ENCODE measurements at regions not wholly inside any gene's neighbourhood (a gene's known extent, or its start where the extent isn't known, plus 50 kb on each side); places are given as distances from the start of the nearest gene placed in this dataset.

- no peaks in the 10 kb centered on the region for H3K9me3 ChIP-seq (ENCODE audit: control insufficient read depth, insufficient read depth, low read length)
- H3K9ac ChIP-seq (ENCODE audit: low read depth, low read length), result no peak overlapping the region
- H3K36me3 ChIP-seq (ENCODE audit: insufficient read depth, low read length), result no peaks in the 10 kb centered on the region
- no peaks in the 10 kb centered on the region for H3K4me1 ChIP-seq (ENCODE audit: insufficient read depth, low read length)
Measured at GRCh38 chr6:25178336-25179035, 100.7 kb upstream of the CARMIL1 start.

- H3K4me1 ChIP-seq (ENCODE audit: insufficient read depth, low read length), result no peaks in the 10 kb centered on the region
- no peaks in the 10 kb centered on the region for H3K9me3 ChIP-seq (ENCODE audit: control insufficient read depth, insufficient read depth, low read length)
- H3K36me3 ChIP-seq (ENCODE audit: insufficient read depth, low read length), result no peaks in the 10 kb centered on the region
- H3K9ac ChIP-seq (ENCODE audit: low read depth, low read length), result no peak overlapping the region
Measured at GRCh38 chr6:25179051-25179778, 100.0 kb upstream of the CARMIL1 start.

- H3K36me3 ChIP-seq (ENCODE audit: insufficient read depth, low read length), result no peaks in the 10 kb centered on the region
- no peaks in the 10 kb centered on the region for H3K9me3 ChIP-seq (ENCODE audit: control insufficient read depth, insufficient read depth, low read length)
- no peak overlapping the region for H3K9ac ChIP-seq (ENCODE audit: low read depth, low read length)
- no peaks in the 10 kb centered on the region for H3K4me1 ChIP-seq (ENCODE audit: insufficient read depth, low read length)
Measured at GRCh38 chr6:25180630-25181349, 98.4 kb upstream of the CARMIL1 start.

GRCh38 chr6:25181350-25181724 is 97.8 kb upstream of the CARMIL1 start:
- Histone ChIP-seq H3K36me3 (ENCODE audit: insufficient read depth, low read length) (no peaks in the 10 kb centered on the region), H3K9me3 (ENCODE audit: control insufficient read depth, insufficient read depth, low read length) (no peaks in the 10 kb centered on the region)

GRCh38 chr6:25181923-25182322 is 97.3 kb upstream of the CARMIL1 start:
- no peak overlapping the region for H3K9ac ChIP-seq (ENCODE audit: low read depth, low read length)

More at GRCh38 chr6:25181350-25181724, 97.8 kb upstream of the CARMIL1 start:
- H3K4me1 ChIP-seq (ENCODE audit: insufficient read depth, low read length), result no peaks in the 10 kb centered on the region
- H3K9ac ChIP-seq (ENCODE audit: low read depth, low read length), result no peak overlapping the region

GRCh38 chr6:25186919-25187318 is 92.3 kb upstream of the CARMIL1 start:
- Histone ChIP-seq H3K36me3 (ENCODE audit: insufficient read depth, low read length) (no peaks in the 10 kb centered on the region), H3K4me1 (ENCODE audit: insufficient read depth, low read length) (no peaks in the 10 kb centered on the region), H3K9ac (ENCODE audit: low read depth, low read length) (no peak overlapping the region), H3K9me3 (ENCODE audit: control insufficient read depth, insufficient read depth, low read length) (no peaks in the 10 kb centered on the region)

More at GRCh38 chr6:25181923-25182322, 97.3 kb upstream of the CARMIL1 start:
- no peaks in the 10 kb centered on the region for H3K9me3 ChIP-seq (ENCODE audit: control insufficient read depth, insufficient read depth, low read length)
- no peaks in the 10 kb centered on the region for H3K36me3 ChIP-seq (ENCODE audit: insufficient read depth, low read length)
- no peaks in the 10 kb centered on the region for H3K4me1 ChIP-seq (ENCODE audit: insufficient read depth, low read length)

- H3K4me1 ChIP-seq (ENCODE audit: insufficient read depth, low read length), result no peaks in the 10 kb centered on the region
- no peaks in the 10 kb centered on the region for H3K36me3 ChIP-seq (ENCODE audit: insufficient read depth, low read length)
- no peak overlapping the region for H3K9ac ChIP-seq (ENCODE audit: low read depth, low read length)
- no peaks in the 10 kb centered on the region for H3K9me3 ChIP-seq (ENCODE audit: control insufficient read depth, insufficient read depth, low read length)
Measured at GRCh38 chr6:25188232-25188631, 90.9 kb upstream of the CARMIL1 start.

- Histone ChIP-seq H3K4me1 (ENCODE audit: insufficient read depth, low read length) (no peaks in the 10 kb centered on the region), H3K36me3 (ENCODE audit: insufficient read depth, low read length) (no peaks in the 10 kb centered on the region), H3K9ac (ENCODE audit: low read depth, low read length) (no peak overlapping the region), H3K9me3 (ENCODE audit: control insufficient read depth, insufficient read depth, low read length) (no peaks in the 10 kb centered on the region)
Measured at GRCh38 chr6:25192590-25193459, 86.3 kb upstream of the CARMIL1 start.

GRCh38 chr6:25193460-25194171 is 85.6 kb upstream of the CARMIL1 start:
- H3K36me3 ChIP-seq (ENCODE audit: insufficient read depth, low read length), result no peaks in the 10 kb centered on the region
- H3K9ac ChIP-seq (ENCODE audit: low read depth, low read length), result no peak overlapping the region
- no peaks in the 10 kb centered on the region for H3K4me1 ChIP-seq (ENCODE audit: insufficient read depth, low read length)
- H3K9me3 ChIP-seq (ENCODE audit: control insufficient read depth, insufficient read depth, low read length), result no peaks in the 10 kb centered on the region

- no peak overlapping the region for H3K9ac ChIP-seq (ENCODE audit: low read depth, low read length)
- H3K4me1 ChIP-seq (ENCODE audit: insufficient read depth, low read length), result no peaks in the 10 kb centered on the region
- no peaks in the 10 kb centered on the region for H3K36me3 ChIP-seq (ENCODE audit: insufficient read depth, low read length)
- H3K9me3 ChIP-seq (ENCODE audit: control insufficient read depth, insufficient read depth, low read length), result no peaks in the 10 kb centered on the region
Measured at GRCh38 chr6:25194172-25194678, 84.9 kb upstream of the CARMIL1 start.

- Histone ChIP-seq H3K4me1 (ENCODE audit: insufficient read depth, low read length) (no peaks in the 10 kb centered on the region), H3K36me3 (ENCODE audit: insufficient read depth, low read length) (no peaks in the 10 kb centered on the region), H3K9me3 (ENCODE audit: control insufficient read depth, insufficient read depth, low read length) (no peaks in the 10 kb centered on the region), H3K9ac (ENCODE audit: low read depth, low read length) (no peak overlapping the region)
Measured at GRCh38 chr6:25196464-25196863, 82.7 kb upstream of the CARMIL1 start.

GRCh38 chr6:25197111-25197510 is 82.1 kb upstream of the CARMIL1 start:
- Histone ChIP-seq H3K9ac (ENCODE audit: low read depth, low read length) (no peak overlapping the region), H3K4me1 (ENCODE audit: insufficient read depth, low read length) (no peaks in the 10 kb centered on the region)

GRCh38 chr6:25199544-25199943 is 79.6 kb upstream of the CARMIL1 start:
- Histone ChIP-seq H3K36me3 (ENCODE audit: insufficient read depth, low read length) (no peaks in the 10 kb centered on the region), H3K9me3 (ENCODE audit: control insufficient read depth, insufficient read depth, low read length) (no peaks in the 10 kb centered on the region), H3K4me1 (ENCODE audit: insufficient read depth, low read length) (no peaks in the 10 kb centered on the region), H3K9ac (ENCODE audit: low read depth, low read length) (no peak overlapping the region)

More at GRCh38 chr6:25197111-25197510, 82.1 kb upstream of the CARMIL1 start:
- no peaks in the 10 kb centered on the region for H3K9me3 ChIP-seq (ENCODE audit: control insufficient read depth, insufficient read depth, low read length)
- H3K36me3 ChIP-seq (ENCODE audit: insufficient read depth, low read length), result no peaks in the 10 kb centered on the region
